Activated CD8-positive, alpha-beta memory T cell treated with anti-CD3 and anti-CD28 coated beads for 24 hours (primary cell): ENCODE measurements at regions not wholly inside any gene's neighbourhood (a gene's known extent, or its start where the extent isn't known, plus 50 kb on each side); places are given as distances from the start of the nearest gene placed in this dataset.

Experiments
- DNase-seq: peaks from one replicate; pipeline ENCODE4 v3.0.0-alpha.2; 2020

- no peak for DNase-seq
Observed at GRCh38 chr5:37900692-37901091, 60.9 kb upstream of the GDNF start.

- no peak for DNase-seq
Observed at GRCh38 chr5:37899037-37899436, 59.2 kb upstream of the GDNF start.

GRCh38 chr5:37896159-37896558 is 56.3 kb upstream of the GDNF start:
- DNase-seq, result no peak

GRCh38 chr5:37893434-37894134 is 53.7 kb upstream of the GDNF start:
- DNase-seq, result no peak

- DNase-seq, result no peak
Observed at GRCh38 chr5:37892586-37892985, 52.7 kb upstream of the GDNF start.

GRCh38 chr5:37891832-37892231 is 52.0 kb upstream of the GDNF start:
- no peak for DNase-seq

- no peak for DNase-seq
Observed at GRCh38 chr5:37889612-37890317, 49.9 kb upstream of the GDNF start.
